ENCODE measurements at regions not wholly inside any gene's neighbourhood (a gene's known extent, or its start where the extent isn't known, plus 50 kb on each side); places are given as distances from the start of the nearest gene placed in this dataset.

GRCh38 chr2:217091531-217091930 is 231.7 kb upstream of the TNP1 start:
- Histone ChIP-seq H3K4me3 (no peak overlapping the region), H3K4me1 (ENCODE audit: low read depth) (peaks cover 8% of the 10 kb centered on the region), H3K27me3 (no peaks in the 10 kb centered on the region), H3K9me3 (ENCODE audit: low read depth) (no peaks in the 10 kb centered on the region), H3K27ac (no peak overlapping the region), H3K36me3 (no peaks in the 10 kb centered on the region)
- no peak for TF ChIP-seq CTCF (IDR thresholded peaks at IDR 0.05; ENCODE audit: low read depth, low read length)
- no peak for DNase-seq (ENCODE audit: low read depth in 1 of 2, low spot score in 1 of 2)

DNA sequence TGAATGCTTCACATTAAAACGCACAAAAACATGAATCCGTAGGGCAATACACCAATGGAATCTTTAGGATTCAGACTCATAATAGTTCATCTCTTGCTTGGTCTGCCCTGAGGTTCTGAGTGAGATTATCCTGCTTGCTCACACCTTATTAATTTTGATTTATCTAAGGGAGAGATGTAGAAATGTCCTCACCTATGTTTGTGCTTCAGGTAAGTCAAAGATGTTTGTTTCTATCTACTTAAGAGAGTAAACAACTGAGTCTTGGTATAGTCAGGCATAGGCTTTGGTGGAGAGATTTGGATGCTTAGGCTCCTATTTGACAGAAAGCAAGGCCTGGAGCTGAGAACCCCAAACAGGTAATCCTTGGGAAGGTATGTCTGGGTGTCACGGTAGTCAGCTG is 231.0 kb upstream of the TNP1 start:
- Histone ChIP-seq H3K4me3 (no peak overlapping the region), H3K4me1 (ENCODE audit: low read depth) (peaks cover 8% of the 10 kb centered on the region), H3K9me3 (ENCODE audit: low read depth) (no peaks in the 10 kb centered on the region), H3K36me3 (no peaks in the 10 kb centered on the region), H3K27me3 (no peaks in the 10 kb centered on the region), H3K27ac (no peak overlapping the region)
- DNase-seq (ENCODE audit: low read depth in 1 of 2, low spot score in 1 of 2), result no peak
- no peak for TF ChIP-seq CTCF (IDR thresholded peaks at IDR 0.05; ENCODE audit: low read depth, low read length)

DNA sequence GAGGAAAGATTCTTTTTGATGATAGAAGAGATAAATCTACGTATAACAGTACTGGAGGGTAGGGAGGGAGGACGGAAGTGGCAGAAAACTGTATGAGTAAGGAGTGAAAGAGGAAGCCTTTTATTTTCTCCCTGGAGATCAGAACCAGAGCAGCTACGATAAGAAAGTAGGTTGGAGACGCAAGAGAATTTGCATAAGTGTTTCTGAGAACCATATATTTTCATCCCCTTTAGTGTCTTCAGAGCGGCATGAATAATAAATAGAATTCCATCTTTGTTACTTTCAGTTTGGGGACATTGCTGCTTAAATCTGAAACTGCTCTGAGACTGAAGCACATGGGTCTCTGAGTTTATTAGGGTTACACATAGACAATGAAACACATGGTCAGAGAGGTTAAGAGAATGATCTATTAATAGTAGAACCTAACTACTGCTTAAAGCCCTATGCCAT is 230.2 kb upstream of the TNP1 start:
- no peaks in the 10 kb centered on the region for H3K27me3 ChIP-seq
- peaks cover 8% of the 10 kb centered on the region for H3K4me1 ChIP-seq (ENCODE audit: low read depth)
- DNase-seq (ENCODE audit: low read depth in 1 of 2, low spot score in 1 of 2), result peak in 1 of 2 donors; percentile 51
- no peak overlapping the region for H3K4me3 ChIP-seq
- H3K27ac ChIP-seq, result no peak overlapping the region
- no peak for TF ChIP-seq CTCF (IDR thresholded peaks at IDR 0.05; ENCODE audit: low read depth, low read length)
- H3K36me3 ChIP-seq, result no peaks in the 10 kb centered on the region
- no peaks in the 10 kb centered on the region for H3K9me3 ChIP-seq (ENCODE audit: low read depth)

GRCh38 chr2:217086718-217087117 is 226.9 kb upstream of the TNP1 start:
- TF ChIP-seq CTCF (IDR thresholded peaks at IDR 0.05; ENCODE audit: low read depth, low read length), result no peak
- Histone ChIP-seq H3K4me1 (ENCODE audit: low read depth) (peaks cover 8% of the 10 kb centered on the region), H3K36me3 (no peaks in the 10 kb centered on the region), H3K9me3 (ENCODE audit: low read depth) (no peaks in the 10 kb centered on the region), H3K27me3 (no peaks in the 10 kb centered on the region), H3K4me3 (no peak overlapping the region), H3K27ac (no peak overlapping the region)
- no peak for DNase-seq (ENCODE audit: low read depth in 1 of 2, low spot score in 1 of 2)

- no peak overlapping the region for H3K4me3 ChIP-seq
- H3K4me1 ChIP-seq (ENCODE audit: low read depth), result peaks cover 8% of the 10 kb centered on the region
- no peaks in the 10 kb centered on the region for H3K27me3 ChIP-seq
- H3K27ac ChIP-seq, result no peak overlapping the region
- no peaks in the 10 kb centered on the region for H3K36me3 ChIP-seq
- peak in 1 of 2 donors; percentile 35 for DNase-seq (ENCODE audit: low read depth in 1 of 2, low spot score in 1 of 2)
- H3K9me3 ChIP-seq (ENCODE audit: low read depth), result no peaks in the 10 kb centered on the region
- TF ChIP-seq CTCF (IDR thresholded peaks at IDR 0.05; ENCODE audit: low read depth, low read length), result no peak
Observed at GRCh38 chr2:217086038-217086522, 226.2 kb upstream of the TNP1 start.

- TF ChIP-seq CTCF (IDR thresholded peaks at IDR 0.05; ENCODE audit: low read depth, low read length), result no peak
- DNase-seq (ENCODE audit: low read depth in 1 of 2, low spot score in 1 of 2), result no peak
- peaks cover 7% of the 10 kb centered on the region for H3K4me1 ChIP-seq (ENCODE audit: low read depth)
- H3K4me3 ChIP-seq, result no peak overlapping the region
- no peaks in the 10 kb centered on the region for H3K9me3 ChIP-seq (ENCODE audit: low read depth)
- H3K36me3 ChIP-seq, result no peaks in the 10 kb centered on the region
- no peak overlapping the region for H3K27ac ChIP-seq
- no peaks in the 10 kb centered on the region for H3K27me3 ChIP-seq
Observed at GRCh38 chr2:217085543-217085942, 225.7 kb upstream of the TNP1 start.
